ENCODE measurements at regions not wholly inside any gene's neighbourhood (a gene's known extent, or its start where the extent isn't known, plus 50 kb on each side); places are given as distances from the start of the nearest gene placed in this dataset.

- TF ChIP-seq CTCF (IDR thresholded peaks at IDR 0.05), result no peak
- no peak for TF ChIP-seq POLR2A (IDR thresholded peaks at IDR 0.05)
Measured at GRCh38 chr6:81384921-81385320, 367.6 kb downstream of the TENT5A start.

Measured in lower leg skin (tissue), 3 donors.